HepG2 (cell line): ENCODE measurements at regions not wholly inside any gene's neighbourhood (a gene's known extent, or its start where the extent isn't known, plus 50 kb on each side); places are given as distances from the start of the nearest gene placed in this dataset.

Experiments used
- ATAC-seq: fragments of 200-7000 bp; cut with Tn5 transposase; 3 replicates; pipeline ENCODE4 v1.9.1; 2020; ENCODE audit warnings: mild to moderate bottlenecking, moderate library complexity
- BruUV-seq: library from RNA; stranded (reverse); fragments of 400-500 nt; replicated peaks from 2 replicates; lab custom pipeline; 2021; lab: Mats Ljungman, UMichigan
- CTCF ChIA-PET: fragments of 300-600 bp; formaldehyde crosslinking; extraction: SDS; loops from one replicate; lab custom pipeline; 2021; ENCODE audit warnings: low total read pairs, inconsistent platforms, low intra/inter-chr PET ratio; lab: Yijun Ruan, JAX
- POLR2A ChIA-PET: fragments of 350-600 bp; sonication (Branson Sonifier 250); formaldehyde crosslinking; loops from one replicate; lab custom pipeline; 2020; ENCODE audit warnings: antibody characterized with exemption, inconsistent platforms; lab: Yijun Ruan, JAX
- DNase-seq: peaks from one replicate; pipeline ENCODE4 v3.0.0-alpha.2; 2015; ENCODE audit warnings: low spot score
- FAIRE-seq: peaks from 3 replicates; lab custom pipeline; 2011; peaks lifted over from hg19 to GRCh38; lab: Jason Lieb, UNC
- H2AFZ ChIP-seq: one replicate; pipeline ENCODE4 v1.6.1; 2011; ENCODE audit warnings: low read length, inconsistent platforms
- H3K27ac ChIP-seq: fragments of 300-600 bp; 3 replicates; pipeline ENCODE4 v1.8.0; 2011; ENCODE audit warnings: mixed run types, mild to moderate bottlenecking, mixed read lengths, low read length, inconsistent platforms; ENCODE audit not compliant: insufficient read depth; ENCODE audit errors: extremely low read length
- H3K27me3 ChIP-seq, 2 experiments: fragments of 200-600 bp in 1 of 2; 2 replicates in 1 of 2; 3 replicates in 1 of 2; pipeline versions ENCODE4 v1.6.0 to v1.8.0; 2011; ENCODE audit warnings: low read length in 2 of 2, mild to moderate bottlenecking in 2 of 2, moderate library complexity in 2 of 2, inconsistent platforms in 1 of 2; ENCODE audit not compliant: insufficient read depth in 2 of 2, control insufficient read depth in 1 of 2
- H3K36me3 ChIP-seq, 2 experiments: fragments of 200-600 bp in 1 of 2; replicated peaks in 1 of 2; 2 replicates in 1 of 2; 3 replicates in 1 of 2; pipeline versions ENCODE4 v1.5.1 to v1.8.0; 2011; ENCODE audit warnings: low read length in 2 of 2, inconsistent platforms in 1 of 2; ENCODE audit not compliant: insufficient read depth in 2 of 2, control insufficient read depth in 1 of 2
- H3K4me1 ChIP-seq: 2 replicates; pipeline ENCODE4 v1.5.1; 2012; ENCODE audit warnings: low read length, inconsistent platforms; ENCODE audit not compliant: insufficient read depth
- H3K4me2 ChIP-seq: 2 replicates; pipeline ENCODE4 v1.6.0; 2011; ENCODE audit warnings: low read depth, low read length, inconsistent platforms
- H3K4me3 ChIP-seq, 3 experiments: fragments of 200-600 bp in 1 of 3; sonication (generic), shearing (Covaris generic) in 1 of 3; replicated peaks in 1 of 3; 2 replicates each; pipeline ENCODE4 v1.5.1; 2011 to 2016; ENCODE audit warnings: low read length in 3 of 3, inconsistent platforms in 2 of 3, low read depth in 2 of 3, mild to moderate bottlenecking in 2 of 3, control low read depth in 1 of 3, mixed read lengths in 1 of 3; ENCODE audit not compliant: insufficient read depth in 1 of 3
- H3K79me2 ChIP-seq: one replicate; pipeline ENCODE4 v1.6.1; 2011; ENCODE audit warnings: low read length, inconsistent platforms; ENCODE audit not compliant: insufficient read depth
- H3K9ac ChIP-seq: 2 replicates; pipeline ENCODE4 v1.6.0; 2011; ENCODE audit warnings: mild to moderate bottlenecking, low read depth, low read length, inconsistent platforms; ENCODE audit not compliant: insufficient read depth
- H3K9me3 ChIP-seq: 2 replicates; pipeline ENCODE4 v1.5.1; 2012; ENCODE audit warnings: mild to moderate bottlenecking, low read length
- H4K20me1 ChIP-seq: 2 replicates; pipeline ENCODE4 v1.6.0; 2011; ENCODE audit warnings: inconsistent platforms, mild to moderate bottlenecking, low read length, moderate library complexity; ENCODE audit not compliant: insufficient read depth
- ERF ChIP-seq: IDR thresholded peaks from 2 replicates; pipeline ENCODE4 v1.6.1; 2018; ENCODE audit warnings: missing biosample characterization, missing genetic modification reagents
- JARID2 ChIP-seq: sonication (generic); formaldehyde crosslinking; IDR thresholded peaks from 2 replicates; pipeline ENCODE4 v1.8.1; 2023; ENCODE audit warnings: missing genetic modification reagents, inconsistent platforms; ENCODE audit not compliant: insufficient replicate concordance
- KAT7 ChIP-seq: IDR thresholded peaks from 2 replicates; pipeline ENCODE4 v1.6.1; 2018; ENCODE audit warnings: borderline replicate concordance, missing compliant biosample characterization
- MYNN ChIP-seq: sonication (generic); formaldehyde crosslinking; IDR thresholded peaks from 2 replicates; pipeline ENCODE4 v1.4.0; 2020; ENCODE audit warnings: mild to moderate bottlenecking, low read depth, missing genetic modification reagents
- NFE2 ChIP-seq: sonication (generic); formaldehyde crosslinking; IDR thresholded peaks from 2 replicates; pipeline ENCODE4 v1.4.0; 2020; ENCODE audit warnings: missing genetic modification reagents
- NR1H2 ChIP-seq: sonication (generic); formaldehyde crosslinking; IDR thresholded peaks from 2 replicates; pipeline ENCODE4 v1.8.1; 2022; ENCODE audit warnings: low read depth, missing genetic modification reagents, borderline replicate concordance
- PAWR ChIP-seq: sonication (generic); formaldehyde crosslinking; IDR thresholded peaks from 2 replicates; pipeline ENCODE4 v1.4.0; 2020; ENCODE audit warnings: missing genetic modification reagents, mild to moderate bottlenecking, borderline replicate concordance
- RFX5 ChIP-seq: IDR thresholded peaks from 2 replicates; pipeline ENCODE4 v1.6.1; 2011; ENCODE audit warnings: low read depth, low read length, improper control_type of control experiment
- ZBTB21 ChIP-seq: sonication (generic); formaldehyde crosslinking; IDR thresholded peaks from 2 replicates; pipeline ENCODE4 v1.4.0; 2020; ENCODE audit warnings: missing genetic modification reagents
- ZNF512 ChIP-seq: sonication (generic); formaldehyde crosslinking; IDR thresholded peaks from 2 replicates; pipeline ENCODE4 v1.4.0; 2020; ENCODE audit warnings: mild to moderate bottlenecking, missing genetic modification reagents
- ZNF781 ChIP-seq: sonication (generic); formaldehyde crosslinking; IDR thresholded peaks from 2 replicates; pipeline ENCODE4 v1.5.1; 2020; ENCODE audit warnings: borderline replicate concordance, mild to moderate bottlenecking, missing genetic modification reagents; ENCODE audit errors: not compliant biosample characterization
- ZNF878 ChIP-seq: sonication (generic); formaldehyde crosslinking; IDR thresholded peaks from 2 replicates; pipeline ENCODE4 v1.8.1; 2023; ENCODE audit warnings: mild to moderate bottlenecking, missing genetic modification reagents, moderate library complexity
- ZSCAN22 ChIP-seq: sonication (generic); formaldehyde crosslinking; IDR thresholded peaks from 2 replicates; pipeline ENCODE4 v1.4.0; 2020; ENCODE audit warnings: mild to moderate bottlenecking, missing genetic modification reagents
- WGBS: methylation state at CpG from one replicate; pipeline ENCODE4 v1.1.6; 2017; ENCODE audit warnings: low lambda C conversion rate; 5-methylcytosine and 5-hydroxymethylcytosine counted together
- in situ Hi-C: cut with HindIII; loops from 2 replicates; pipeline ENCODE4 v1.10.0; 2017; ENCODE audit warnings: low pct_unique_long_range_greater_than_20kb; ENCODE audit not compliant: extremely low pct_ligation_motif_present
- intact Hi-C: fragments of 100-400 bp; cut with micrococcal nuclease; formaldehyde crosslinking; loops from one replicate; pipeline ENCODE4 v1.10.0; 2022; ENCODE audit not compliant: unreplicated experiment

- Histone ChIP-seq H2AFZ (no peak overlapping the region), H3K9ac (no peak overlapping the region), H3K4me3 (no peak overlapping the region), H3K27ac (no peak overlapping the region), H3K9me3 (no peaks in the 10 kb centered on the region; the same call in none of the 2 replicates), H3K4me1 (no peaks in the 10 kb centered on the region), H4K20me1 (no peaks in the 10 kb centered on the region), H3K79me2 (no peaks in the 10 kb centered on the region), H3K4me2 (no peak overlapping the region), H3K27me3 (no peaks in the 10 kb centered on the region), H3K36me3 (no peaks in the 10 kb centered on the region)
- no TSS peak for BruUV-seq
- CTCF ChIA-PET: no interaction called here
- intact Hi-C loops (no loop called here), in situ Hi-C loops (no loop called here)
- POLR2A ChIA-PET: no interaction called here
- TF ChIP-seq MYNN (no peak), RFX5 (no peak)
- DNase-seq (no peak), ATAC-seq (no peak), FAIRE-seq (no peak)
- WGBS: 7% methylated on average over 3 of the region's 3 CpGs
Measured at GRCh38 chr12:43099691-43100163, 452.3 kb downstream of the ADAMTS20 start.

GRCh38 chr12:43098766-43099550, 453.0 kb downstream of the ADAMTS20 start:
- DNase-seq (no peak), FAIRE-seq (no peak), ATAC-seq (no peak)
- WGBS: 7% methylated on average over 7 of the region's 7 CpGs
- Histone ChIP-seq H3K4me2 (no peak overlapping the region), H3K9ac (no peak overlapping the region), H3K27me3 (no peaks in the 10 kb centered on the region), H3K4me1 (no peaks in the 10 kb centered on the region), H2AFZ (no peak overlapping the region), H3K27ac (no peak overlapping the region), H3K36me3 (no peaks in the 10 kb centered on the region), H3K9me3 (peaks cover 2% of the 10 kb centered on the region), H3K4me3 (no peak overlapping the region), H4K20me1 (no peaks in the 10 kb centered on the region), H3K79me2 (no peaks in the 10 kb centered on the region)
- POLR2A ChIA-PET: no interaction called here
- in situ Hi-C loops (no loop called here), intact Hi-C loops (no loop called here)
- no TSS peak for BruUV-seq
- CTCF ChIA-PET: no interaction called here
- TF ChIP-seq ZSCAN22 (CRISPR knock-in tag) (no peak), NFE2 (CRISPR knock-in tag) (no peak), PAWR (CRISPR knock-in tag) (no peak), ERF (CRISPR knock-in tag) (no peak), ZBTB21 (CRISPR knock-in tag) (no peak), ZNF781 (CRISPR knock-in tag) (no peak), ZNF878 (no peak), KAT7 (CRISPR knock-in tag) (no peak), ZNF512 (CRISPR knock-in tag) (no peak), JARID2 (no peak), NR1H2 (CRISPR knock-in tag) (no peak)
